ENCODE measurements at regions not wholly inside any gene's neighbourhood (a gene's known extent, or its start where the extent isn't known, plus 50 kb on each side); places are given as distances from the start of the nearest gene placed in this dataset.

DNA sequence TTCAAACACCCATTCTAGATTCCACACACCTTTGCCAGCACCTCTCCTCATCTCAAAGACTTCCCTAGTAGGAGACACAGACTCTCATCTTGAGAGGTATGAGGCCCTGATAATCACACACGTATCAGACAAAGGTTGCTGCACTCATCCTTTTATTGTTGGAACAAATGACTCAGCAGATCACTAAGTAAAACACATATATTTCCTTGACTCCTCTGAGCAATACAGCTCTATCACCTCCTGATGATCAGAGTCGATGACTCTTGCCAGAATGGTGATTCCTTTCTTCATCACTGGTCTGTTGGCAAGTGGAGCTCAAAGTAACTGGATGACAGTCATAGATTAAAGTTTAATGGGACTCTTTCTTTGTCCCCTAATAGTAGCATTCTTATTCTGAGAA, 1049.2 kb upstream of the ZEB2 start:
- TF ChIP-seq TCF4 (CRISPR knock-in tag; IDR thresholded peaks at IDR 0.05; ENCODE audit: borderline replicate concordance) (no peak), PPARA (CRISPR knock-in tag; IDR thresholded peaks at IDR 0.05; ENCODE audit: borderline replicate concordance) (no peak), ZNF8 (CRISPR knock-in tag; IDR thresholded peaks at IDR 0.05) (no peak), RARB (CRISPR knock-in tag; IDR thresholded peaks at IDR 0.05) (no peak), ZFP30 (CRISPR knock-in tag; IDR thresholded peaks at IDR 0.05) (no peak), ZC3H10 (CRISPR knock-in tag; IDR thresholded peaks at IDR 0.05) (no peak), ZNF565 (CRISPR knock-in tag; conservative IDR thresholded peaks at IDR 0.05; ENCODE audit: low read depth) (no peak), ZFP3 (CRISPR knock-in tag; IDR thresholded peaks at IDR 0.05) (no peak), TOX (CRISPR knock-in tag; IDR thresholded peaks at IDR 0.05; ENCODE audit: borderline replicate concordance) (no peak), OSR1 (CRISPR knock-in tag; IDR thresholded peaks at IDR 0.05) (no peak), GLIS3 (CRISPR knock-in tag; IDR thresholded peaks at IDR 0.05) (no peak)
- TF ChIP-seq, protein P1, sequence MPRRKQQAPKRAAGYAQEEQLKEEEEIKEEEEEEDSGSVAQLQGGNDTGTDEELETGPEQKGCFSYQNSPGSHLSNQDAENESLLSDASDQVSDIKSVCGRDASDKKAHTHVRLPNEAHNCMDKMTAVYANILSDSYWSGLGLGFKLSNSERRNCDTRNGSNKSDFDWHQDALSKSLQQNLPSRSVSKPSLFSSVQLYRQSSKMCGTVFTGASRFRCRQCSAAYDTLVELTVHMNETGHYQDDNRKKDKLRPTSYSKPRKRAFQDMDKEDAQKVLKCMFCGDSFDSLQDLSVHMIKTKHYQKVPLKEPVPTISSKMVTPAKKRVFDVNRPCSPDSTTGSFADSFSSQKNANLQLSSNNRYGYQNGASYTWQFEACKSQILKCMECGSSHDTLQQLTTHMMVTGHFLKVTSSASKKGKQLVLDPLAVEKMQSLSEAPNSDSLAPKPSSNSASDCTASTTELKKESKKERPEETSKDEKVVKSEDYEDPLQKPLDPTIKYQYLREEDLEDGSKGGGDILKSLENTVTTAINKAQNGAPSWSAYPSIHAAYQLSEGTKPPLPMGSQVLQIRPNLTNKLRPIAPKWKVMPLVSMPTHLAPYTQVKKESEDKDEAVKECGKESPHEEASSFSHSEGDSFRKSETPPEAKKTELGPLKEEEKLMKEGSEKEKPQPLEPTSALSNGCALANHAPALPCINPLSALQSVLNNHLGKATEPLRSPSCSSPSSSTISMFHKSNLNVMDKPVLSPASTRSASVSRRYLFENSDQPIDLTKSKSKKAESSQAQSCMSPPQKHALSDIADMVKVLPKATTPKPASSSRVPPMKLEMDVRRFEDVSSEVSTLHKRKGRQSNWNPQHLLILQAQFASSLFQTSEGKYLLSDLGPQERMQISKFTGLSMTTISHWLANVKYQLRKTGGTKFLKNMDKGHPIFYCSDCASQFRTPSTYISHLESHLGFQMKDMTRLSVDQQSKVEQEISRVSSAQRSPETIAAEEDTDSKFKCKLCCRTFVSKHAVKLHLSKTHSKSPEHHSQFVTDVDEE (CRISPR knock-in tag; IDR thresholded peaks at IDR 0.05) = no peak
